Activated T-helper 2 cell treated with anti-CD3 and anti-CD28 coated beads, Interferon-gamma antibody, Interleukin-2, Interleukin-4, amounts not matched to agents 10 μg/mL and 5 μg/mL and 100 μg/mL, durations not matched to agents 14 hours and 24 hours and 36 hours (primary cell): ENCODE measurements at regions not wholly inside any gene's neighbourhood (a gene's known extent, or its start where the extent isn't known, plus 50 kb on each side); places are given as distances from the start of the nearest gene placed in this dataset.
"Not testable (repeated sequence)": the region's sequence is repeated elsewhere in the genome, so short reads cannot be mapped to it uniquely, and the experiment has no call there.

ENCODE experiments used
- DNase-seq: peaks from one replicate; pipeline ENCODE4 v3.0.0; 2021; ENCODE audit warnings: low spot score
- H3K27ac Mint-ChIP-seq: one replicate; pipeline ENCODE4 v1.8.0; 2021; ENCODE audit warnings: mixed read lengths
- H3K27me3 Mint-ChIP-seq: one replicate; pipeline ENCODE4 v1.8.0; 2021; ENCODE audit warnings: low read depth, mixed read lengths
- H3K36me3 Mint-ChIP-seq: one replicate; pipeline ENCODE4 v1.8.0; 2021; ENCODE audit warnings: low read depth, mixed read lengths
- H3K4me1 Mint-ChIP-seq: one replicate; pipeline ENCODE4 v1.8.0; 2021; ENCODE audit warnings: low read depth, mixed read lengths
- H3K4me3 Mint-ChIP-seq: one replicate; pipeline ENCODE4 v1.8.0; 2021; ENCODE audit warnings: low read depth, mild to moderate bottlenecking, moderate library complexity, mixed read lengths
- H3K9me3 Mint-ChIP-seq: one replicate; pipeline ENCODE4 v1.8.0; 2021; ENCODE audit warnings: mixed read lengths
- intact Hi-C: fragments of 100-400 bp; cut with micrococcal nuclease; formaldehyde crosslinking; loops from one replicate; pipeline ENCODE4 v1.15.1; 2023

GRCh38 chr10:61818251-61818650 is 83.2 kb upstream of the ARID5B start:
- H3K27me3 Mint-ChIP-seq, H3K9me3 Mint-ChIP-seq, H3K27ac Mint-ChIP-seq, DNase-seq, H3K4me3 Mint-ChIP-seq, intact Hi-C loops, H3K36me3 Mint-ChIP-seq: not testable (repeated sequence)
- peaks cover 28% of the 10 kb centered on the region for H3K4me1 Mint-ChIP-seq

- no peak overlapping the region for H3K4me3 Mint-ChIP-seq
- H3K4me1 Mint-ChIP-seq, result peaks cover 25% of the 10 kb centered on the region
- H3K27ac Mint-ChIP-seq, result no peak overlapping the region
- no peaks in the 10 kb centered on the region for H3K27me3 Mint-ChIP-seq
- H3K9me3 Mint-ChIP-seq, result peaks cover 8% of the 10 kb centered on the region
- intact Hi-C loops, result no loop called here
- no peak for DNase-seq
- peaks cover 3% of the 10 kb centered on the region for H3K36me3 Mint-ChIP-seq
These were observed 82.3 kb upstream of the ARID5B start for GRCh38 chr10:61819208-61819607.

DNA sequence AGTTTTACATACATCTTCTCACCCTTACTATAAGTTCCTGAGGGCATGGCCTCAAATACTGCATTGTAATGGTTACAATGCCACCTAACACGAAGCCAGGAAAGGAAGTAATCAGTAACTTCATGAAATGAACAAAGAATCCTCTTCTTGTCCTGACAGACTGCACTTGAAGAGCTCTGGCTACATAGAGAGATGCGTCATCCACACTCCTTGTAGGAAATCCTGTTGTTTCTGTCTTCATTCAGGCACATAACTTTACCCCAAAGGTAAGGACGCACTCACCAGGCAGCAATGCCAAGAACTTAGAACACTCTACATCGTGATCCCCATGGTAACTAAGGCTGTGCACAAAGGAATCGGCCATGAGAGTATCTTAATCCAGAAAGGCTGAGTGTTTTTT is 80.3 kb upstream of the ARID5B start:
- H3K27ac Mint-ChIP-seq, result no peak overlapping the region
- peaks cover 19% of the 10 kb centered on the region for H3K4me1 Mint-ChIP-seq
- H3K36me3 Mint-ChIP-seq, result peaks cover 3% of the 10 kb centered on the region

GRCh38 chr10:61821693-61822092 is 79.8 kb upstream of the ARID5B start:
- no peak for DNase-seq
- peaks cover 9% of the 10 kb centered on the region for H3K9me3 Mint-ChIP-seq
- H3K27ac Mint-ChIP-seq, result no peak overlapping the region
- intact Hi-C loops, result loop anchor here (5.0 kb wide), 1 partner anchor 61 kb away; no protein-coding TSS in a partner anchor
- peaks cover 19% of the 10 kb centered on the region for H3K4me1 Mint-ChIP-seq
- no peak overlapping the region for H3K4me3 Mint-ChIP-seq
- H3K36me3 Mint-ChIP-seq, result peaks cover 3% of the 10 kb centered on the region
- no peaks in the 10 kb centered on the region for H3K27me3 Mint-ChIP-seq

More for the DNA sequence above, 80.3 kb upstream of the ARID5B start:
- intact Hi-C loops, result loop anchor here (5.0 kb wide), 1 partner anchor 61 kb away; no protein-coding TSS in a partner anchor
- Mint-ChIP-seq H3K9me3 (peaks cover 9% of the 10 kb centered on the region), H3K27me3 (no peaks in the 10 kb centered on the region), H3K4me3 (no peak overlapping the region)
- DNase-seq, result no peak

DNA sequence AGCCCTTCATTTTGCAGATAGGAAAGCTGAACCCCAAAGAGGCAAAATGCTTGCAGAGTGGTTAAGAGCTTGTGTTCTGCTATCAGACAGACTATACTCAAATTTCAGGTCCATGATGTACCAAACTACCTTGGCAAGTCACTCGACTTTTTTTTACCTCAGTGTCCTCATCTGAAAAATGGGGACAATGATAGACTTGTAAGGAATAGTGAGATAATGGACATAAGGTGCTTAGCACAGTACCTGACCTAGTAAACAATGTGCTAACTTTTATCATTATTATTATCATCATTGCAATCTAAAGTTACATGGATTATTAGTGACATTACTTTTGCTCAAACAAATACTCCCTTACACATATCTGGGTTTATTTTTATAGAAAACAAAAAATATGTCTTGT is 79.4 kb upstream of the ARID5B start:
- Mint-ChIP-seq H3K36me3 (peaks cover 3% of the 10 kb centered on the region), H3K27me3 (no peaks in the 10 kb centered on the region), H3K4me3 (no peak overlapping the region), H3K9me3 (peaks cover 9% of the 10 kb centered on the region), H3K27ac (no peak overlapping the region), H3K4me1 (peaks cover 19% of the 10 kb centered on the region)
- intact Hi-C loops, result loop anchor here (5.0 kb wide), 1 partner anchor 60 kb away; no protein-coding TSS in a partner anchor
- DNase-seq, result no peak

DNA sequence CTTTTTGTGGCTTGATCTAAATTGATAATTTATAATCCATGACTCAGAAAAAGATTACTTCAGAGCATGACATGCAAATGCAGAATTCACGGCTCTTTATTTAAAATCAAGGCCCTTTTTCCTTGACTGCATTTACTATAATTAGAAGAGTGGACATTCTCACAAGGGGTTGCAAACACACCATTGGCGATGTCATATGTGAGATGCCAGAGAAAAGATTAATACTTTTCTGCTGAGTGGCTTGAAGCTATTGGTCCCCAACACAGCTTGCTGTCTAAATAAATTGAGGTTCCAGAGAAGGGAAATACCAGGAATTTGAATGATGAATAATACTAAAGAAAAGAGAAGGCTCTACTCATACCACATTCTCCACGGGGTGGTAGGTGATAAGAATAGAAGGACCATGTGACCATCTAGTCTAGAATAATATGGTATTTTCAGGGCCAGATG is 78.7 kb upstream of the ARID5B start:
- H3K4me1 Mint-ChIP-seq, result peaks cover 18% of the 10 kb centered on the region
- peaks cover 6% of the 10 kb centered on the region for H3K9me3 Mint-ChIP-seq
- no peaks in the 10 kb centered on the region for H3K27me3 Mint-ChIP-seq
- H3K36me3 Mint-ChIP-seq, result peaks cover 3% of the 10 kb centered on the region
- intact Hi-C loops, result loop anchor here (5.0 kb wide), 1 partner anchor 59 kb away; no protein-coding TSS in a partner anchor
- no peak overlapping the region for H3K27ac Mint-ChIP-seq
- DNase-seq, result no peak
- H3K4me3 Mint-ChIP-seq, result no peak overlapping the region

DNA sequence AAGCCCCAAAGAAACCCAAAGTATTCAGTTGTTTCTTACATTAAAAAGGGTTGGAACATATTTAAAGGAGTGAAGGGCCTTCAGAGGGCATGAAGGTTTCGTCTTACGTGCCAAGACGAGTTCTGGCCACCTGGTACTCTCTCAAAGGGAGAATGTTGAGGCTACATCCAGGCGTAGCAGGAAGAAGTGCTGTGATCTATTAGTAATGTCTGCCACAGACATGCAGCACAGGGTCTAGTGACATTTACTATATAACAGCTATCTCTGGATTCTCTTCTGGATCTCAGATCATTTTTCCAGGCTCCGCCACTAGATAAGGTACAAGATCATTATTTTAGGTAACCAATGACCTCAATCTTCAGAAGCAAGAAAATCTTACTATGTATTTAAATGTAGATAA is 76.5 kb upstream of the ARID5B start:
- peaks cover 6% of the 10 kb centered on the region for H3K9me3 Mint-ChIP-seq
- peaks cover 10% of the 10 kb centered on the region for H3K4me1 Mint-ChIP-seq
- intact Hi-C loops, result no loop called here
- H3K27ac Mint-ChIP-seq, result no peak overlapping the region
- no peak for DNase-seq
- no peaks in the 10 kb centered on the region for H3K27me3 Mint-ChIP-seq
- peaks cover 3% of the 10 kb centered on the region for H3K36me3 Mint-ChIP-seq
- H3K4me3 Mint-ChIP-seq, result no peak overlapping the region

GRCh38 chr10:61825628-61826027 is 75.9 kb upstream of the ARID5B start:
- Mint-ChIP-seq H3K27me3 (no peaks in the 10 kb centered on the region), H3K9me3 (peaks cover 6% of the 10 kb centered on the region), H3K4me1 (peaks cover 8% of the 10 kb centered on the region), H3K27ac (no peak overlapping the region), H3K36me3 (peaks cover 3% of the 10 kb centered on the region), H3K4me3 (no peak overlapping the region)
- no peak for DNase-seq
- intact Hi-C loops, result no loop called here

DNA sequence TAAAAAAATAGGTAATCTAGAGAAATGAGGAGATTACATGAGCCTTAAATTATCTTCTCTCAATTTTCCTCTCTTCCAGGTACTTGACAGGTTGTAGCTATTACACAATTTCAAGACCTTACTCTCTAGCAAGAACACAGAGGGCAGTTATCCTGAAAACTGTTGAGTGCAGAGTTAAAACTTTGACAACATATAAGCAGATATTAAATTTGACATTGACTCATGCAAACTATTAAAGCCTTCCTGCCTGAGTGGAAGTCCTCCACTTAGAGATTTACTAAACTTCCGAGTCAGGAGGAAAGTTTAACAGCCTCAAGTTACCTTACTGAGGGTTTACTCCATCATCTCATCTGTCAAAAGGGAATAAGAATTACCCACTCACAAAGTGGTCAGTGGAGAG is 73.5 kb upstream of the ARID5B start:
- no peak overlapping the region for H3K27ac Mint-ChIP-seq
- no peak for DNase-seq
- peaks cover 2% of the 10 kb centered on the region for H3K4me1 Mint-ChIP-seq
- intact Hi-C loops, result no loop called here
- H3K4me3 Mint-ChIP-seq, result no peak overlapping the region
- H3K27me3 Mint-ChIP-seq, result no peaks in the 10 kb centered on the region
- peaks cover 3% of the 10 kb centered on the region for H3K36me3 Mint-ChIP-seq
- peaks cover 6% of the 10 kb centered on the region for H3K9me3 Mint-ChIP-seq

GRCh38 chr10:61828788-61829187 is 72.7 kb upstream of the ARID5B start:
- Mint-ChIP-seq H3K36me3 (peaks cover 3% of the 10 kb centered on the region), H3K4me3 (no peak overlapping the region), H3K9me3 (peaks cover 5% of the 10 kb centered on the region), H3K27ac (no peak overlapping the region), H3K27me3 (no peaks in the 10 kb centered on the region), H3K4me1 (peaks cover 2% of the 10 kb centered on the region)
- intact Hi-C loops, result no loop called here
- no peak for DNase-seq

- no peak overlapping the region for H3K27ac Mint-ChIP-seq
- H3K4me1 Mint-ChIP-seq, result peaks cover 7% of the 10 kb centered on the region
- no peaks in the 10 kb centered on the region for H3K36me3 Mint-ChIP-seq
- no peak for DNase-seq
- no peak overlapping the region for H3K4me3 Mint-ChIP-seq
- no peaks in the 10 kb centered on the region for H3K9me3 Mint-ChIP-seq
- intact Hi-C loops, result no loop called here
- no peaks in the 10 kb centered on the region for H3K27me3 Mint-ChIP-seq
These were observed 71.2 kb upstream of the ARID5B start for GRCh38 chr10:61830072-61830845.

- H3K9me3 Mint-ChIP-seq, result no peaks in the 10 kb centered on the region
- no peak overlapping the region for H3K4me3 Mint-ChIP-seq
- no peak for DNase-seq
- H3K4me1 Mint-ChIP-seq, result peaks cover 12% of the 10 kb centered on the region
- no peaks in the 10 kb centered on the region for H3K27me3 Mint-ChIP-seq
- H3K27ac Mint-ChIP-seq, result no peak overlapping the region
- H3K36me3 Mint-ChIP-seq, result no peaks in the 10 kb centered on the region
- intact Hi-C loops, result no loop called here
These were observed 70.6 kb upstream of the ARID5B start for GRCh38 chr10:61830846-61831273.

DNA sequence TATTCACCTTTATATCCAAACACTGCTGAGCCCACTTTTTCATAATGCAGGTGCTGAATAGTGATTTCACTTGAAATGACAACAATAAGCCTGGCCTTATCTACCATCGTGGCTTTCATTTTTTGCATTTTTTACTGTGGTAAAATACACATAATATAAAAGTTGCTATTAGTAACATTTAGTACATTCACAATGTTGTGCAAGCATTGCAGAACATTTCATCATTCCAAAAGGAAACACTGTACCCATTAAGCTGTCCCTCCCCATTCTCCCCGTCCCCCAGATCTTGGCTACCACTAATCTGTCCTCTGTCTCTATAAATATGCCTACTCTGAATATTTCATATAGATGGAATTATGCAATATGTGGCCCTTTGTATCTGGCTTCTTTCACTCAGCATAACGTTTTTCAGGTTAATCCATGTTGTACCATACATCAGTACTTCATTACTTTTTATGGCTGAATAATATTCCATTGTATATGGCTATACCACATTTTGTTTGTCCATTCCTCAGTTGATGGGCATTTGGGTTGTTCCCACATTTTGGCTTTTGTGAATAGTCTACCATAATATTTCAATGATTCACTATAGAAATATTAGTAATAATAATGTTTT is 68.5 kb upstream of the ARID5B start:
- no peaks in the 10 kb centered on the region for H3K9me3 Mint-ChIP-seq

More for the DNA sequence above, 68.5 kb upstream of the ARID5B start:
- no peaks in the 10 kb centered on the region for H3K27me3 Mint-ChIP-seq
- intact Hi-C loops, result no loop called here
- H3K4me1 Mint-ChIP-seq, result peaks cover 25% of the 10 kb centered on the region
- DNase-seq, result no peak
- H3K27ac Mint-ChIP-seq, result no peak overlapping the region
- no peak overlapping the region for H3K4me3 Mint-ChIP-seq
- no peaks in the 10 kb centered on the region for H3K36me3 Mint-ChIP-seq
